RPMI8226 (cell line): ENCODE measurements at regions not wholly inside any gene's neighbourhood (a gene's known extent, or its start where the extent isn't known, plus 50 kb on each side); places are given as distances from the start of the nearest gene placed in this dataset.

Experiments
- DNase-seq: peaks from one replicate; pipeline ENCODE4 v3.0.0-alpha.2; 2015

GRCh38 chr11:92768121-92768840 is 201.2 kb upstream of the MTNR1B start:
- DNase-seq = no peak

- DNase-seq = no peak
These were observed 200.3 kb upstream of the MTNR1B start for GRCh38 chr11:92769112-92769511.

DNA sequence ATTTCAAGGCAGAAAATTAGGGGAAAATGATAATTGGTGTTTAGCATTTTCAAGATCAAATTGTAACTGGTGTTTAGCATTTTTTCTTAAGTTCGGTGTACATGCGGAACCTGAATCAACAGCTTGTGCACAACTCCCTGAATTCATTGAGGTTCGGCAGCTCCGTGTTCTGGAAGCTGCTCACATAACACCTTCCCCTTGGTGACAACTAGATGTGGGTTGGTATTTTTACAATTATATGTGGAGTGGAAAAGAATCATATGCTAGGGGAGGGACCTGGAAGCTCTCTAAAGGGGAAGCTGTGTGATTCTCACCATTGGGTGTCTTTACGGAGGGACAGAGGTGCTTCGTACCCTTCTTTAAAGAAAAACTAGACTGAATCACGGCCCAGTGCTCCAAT is 199.0 kb upstream of the MTNR1B start:
- no peak for DNase-seq

DNA sequence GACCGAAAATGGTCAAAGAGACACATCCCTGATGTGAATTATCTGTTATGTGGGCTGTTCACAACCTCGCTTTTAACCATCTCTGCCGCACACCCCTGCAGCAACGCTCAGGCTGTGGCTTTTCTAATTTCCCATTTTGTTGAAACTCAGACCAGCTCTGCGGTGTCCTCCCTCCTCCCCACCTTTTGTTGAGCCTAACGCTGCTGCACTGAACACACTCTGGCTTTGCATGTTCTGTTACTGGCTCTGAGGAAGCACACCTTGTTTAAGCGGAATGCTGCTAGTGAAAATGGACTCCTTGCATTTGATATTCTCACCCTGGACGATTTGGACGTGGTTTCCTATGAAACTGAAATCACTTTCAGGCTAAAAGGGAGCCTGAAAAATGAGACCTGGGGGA is 198.5 kb upstream of the MTNR1B start:
- no peak for DNase-seq

- no peak for DNase-seq
These were observed 197.8 kb upstream of the MTNR1B start for GRCh38 chr11:92771701-92772100.

DNA sequence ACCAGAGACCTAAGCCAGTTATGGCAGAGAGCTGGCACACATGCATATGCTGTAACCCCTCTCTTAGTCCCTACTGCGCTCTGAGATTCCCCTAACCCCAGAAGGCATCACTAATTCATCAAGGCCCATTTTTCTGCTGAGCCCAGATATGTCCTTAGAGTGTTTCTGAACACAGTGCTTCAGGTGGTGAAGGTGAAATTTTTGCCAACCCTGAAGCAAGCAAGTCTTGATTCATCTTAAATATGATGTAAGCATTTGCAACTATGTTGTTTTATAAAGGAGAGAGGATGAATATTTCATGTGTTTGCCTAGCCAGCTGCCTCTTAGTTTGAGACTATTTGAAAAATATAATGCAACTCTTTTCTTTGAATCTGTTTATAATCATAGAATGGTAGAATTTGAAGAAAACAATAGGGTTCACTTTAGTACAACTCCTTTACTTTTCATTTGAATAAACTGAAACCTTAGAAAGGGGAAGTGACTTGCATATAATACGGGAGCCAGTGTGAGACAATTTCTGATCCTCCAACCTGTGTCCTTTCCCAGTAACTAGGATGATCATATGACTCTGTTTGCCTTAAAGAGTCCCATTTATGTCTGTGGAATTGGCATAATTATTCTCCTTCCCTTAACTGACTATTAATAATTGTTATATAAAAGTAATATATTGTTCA is 194.3 kb upstream of the MTNR1B start:
- no peak for DNase-seq

GRCh38 chr11:92776676-92777075 is 192.8 kb upstream of the MTNR1B start:
- no peak for DNase-seq

DNA sequence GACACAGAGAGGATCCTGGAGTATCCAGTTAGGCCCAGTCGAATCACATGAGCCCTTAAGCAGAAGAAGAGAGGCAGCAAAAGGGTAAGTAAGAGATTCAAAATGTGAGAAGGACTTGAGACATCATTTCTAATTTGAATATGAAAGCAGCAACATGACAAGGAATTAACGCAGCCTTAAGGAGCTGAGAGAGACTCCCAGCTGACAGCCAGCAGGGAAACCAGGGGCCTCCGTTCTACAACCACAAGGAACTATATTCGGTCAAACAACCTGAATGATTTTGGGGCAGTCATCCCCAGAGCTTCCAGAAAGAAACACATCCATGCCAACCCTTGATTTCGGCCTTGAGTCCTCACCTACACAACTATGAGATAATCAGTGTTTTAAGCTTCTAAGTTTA is 189.7 kb upstream of the MTNR1B start:
- DNase-seq = no peak

GRCh38 chr11:92781151-92781550 is 188.3 kb upstream of the MTNR1B start:
- no peak for DNase-seq

DNA sequence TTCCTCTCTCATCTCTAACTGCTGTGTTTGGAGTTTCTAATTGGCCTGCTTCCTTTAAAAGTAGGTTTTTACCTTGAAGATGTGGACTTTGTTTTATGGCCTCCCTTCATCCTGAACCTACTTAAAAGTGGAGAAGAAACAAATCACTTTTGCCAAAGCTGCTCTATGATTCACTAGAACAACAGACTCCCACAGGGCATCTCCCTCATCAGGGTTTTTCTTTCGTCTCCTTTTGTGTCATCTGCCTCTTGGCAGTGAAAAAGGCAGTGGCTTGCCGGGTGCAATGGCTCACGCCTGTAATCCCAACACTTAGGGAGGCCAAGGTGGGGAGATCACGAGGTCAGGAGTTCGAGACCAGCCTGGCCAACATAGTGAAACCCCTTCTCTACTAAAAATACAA is 186.6 kb upstream of the MTNR1B start:
- DNase-seq = no peak

- no peak for DNase-seq
These were observed 185.1 kb upstream of the MTNR1B start for GRCh38 chr11:92784331-92784730.

- no peak for DNase-seq
These were observed 181.8 kb upstream of the MTNR1B start for GRCh38 chr11:92787638-92788037.

GRCh38 chr11:92789761-92790160 is 179.7 kb upstream of the MTNR1B start:
- no peak for DNase-seq

GRCh38 chr11:92790366-92790765 is 179.1 kb upstream of the MTNR1B start:
- DNase-seq = no peak

- DNase-seq = no peak
These were observed 178.4 kb upstream of the MTNR1B start for GRCh38 chr11:92790926-92791616.

GRCh38 chr11:92791886-92792285 is 177.6 kb upstream of the MTNR1B start:
- no peak for DNase-seq

DNA sequence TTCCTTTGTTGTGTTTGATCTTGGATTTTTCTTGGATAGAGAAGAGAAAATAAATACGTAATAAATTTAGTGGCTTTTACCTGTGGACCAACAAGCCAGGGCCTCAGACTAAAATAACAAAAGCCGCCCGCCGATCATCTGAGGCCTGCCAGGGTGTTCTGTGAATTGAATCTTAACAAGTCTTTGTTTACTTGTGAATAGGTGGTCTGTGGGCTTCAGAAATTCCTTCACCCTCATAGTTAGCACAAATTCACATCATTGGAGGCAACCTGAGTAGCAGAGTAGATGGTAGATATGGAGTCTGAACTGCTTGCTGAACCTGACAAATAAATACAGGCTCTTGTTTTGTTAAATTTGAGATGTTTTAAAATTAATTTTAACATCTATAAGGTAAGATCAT is 176.3 kb upstream of the MTNR1B start:
- DNase-seq = no peak

DNA sequence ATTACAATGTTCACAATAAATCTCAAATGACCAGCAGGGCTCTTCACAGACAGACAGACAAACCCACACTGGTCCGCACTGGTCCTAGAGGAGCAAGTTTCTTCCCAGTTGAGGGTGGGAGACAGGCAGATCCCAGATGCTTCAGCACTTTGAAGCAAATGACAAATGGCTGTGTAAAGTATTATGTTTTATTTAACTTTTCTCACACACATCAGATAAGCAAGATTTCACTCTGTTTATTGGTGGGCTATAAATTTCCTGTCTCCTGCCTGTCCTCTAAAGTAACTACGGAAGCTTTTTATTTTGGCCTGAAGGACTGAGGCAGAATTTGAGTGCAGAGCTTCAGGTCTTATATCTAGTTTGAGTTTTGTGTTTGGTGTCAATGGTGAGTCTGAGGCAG is 174.7 kb upstream of the MTNR1B start:
- no peak for DNase-seq

DNA sequence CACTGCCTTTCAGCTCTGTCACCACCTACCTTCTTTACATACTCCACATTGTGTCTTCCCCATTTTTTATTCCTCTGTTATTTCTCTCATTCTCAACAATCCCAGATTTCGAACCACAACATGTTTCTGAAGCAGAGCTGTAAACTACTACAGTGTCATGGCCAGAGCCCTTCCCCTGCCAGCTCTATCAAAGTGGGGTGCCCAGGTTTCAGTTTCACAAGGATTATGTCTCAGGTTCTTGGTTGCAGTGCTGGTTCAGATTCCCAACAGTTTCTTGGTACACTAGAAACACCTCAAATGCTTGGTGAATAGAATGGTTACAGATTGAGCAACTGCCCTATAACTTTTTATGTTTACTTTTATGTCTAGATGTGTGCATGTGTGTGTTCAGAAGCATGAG is 172.7 kb upstream of the MTNR1B start:
- DNase-seq = no peak

GRCh38 chr11:92797874-92798273 is 171.6 kb upstream of the MTNR1B start:
- DNase-seq = no peak

DNA sequence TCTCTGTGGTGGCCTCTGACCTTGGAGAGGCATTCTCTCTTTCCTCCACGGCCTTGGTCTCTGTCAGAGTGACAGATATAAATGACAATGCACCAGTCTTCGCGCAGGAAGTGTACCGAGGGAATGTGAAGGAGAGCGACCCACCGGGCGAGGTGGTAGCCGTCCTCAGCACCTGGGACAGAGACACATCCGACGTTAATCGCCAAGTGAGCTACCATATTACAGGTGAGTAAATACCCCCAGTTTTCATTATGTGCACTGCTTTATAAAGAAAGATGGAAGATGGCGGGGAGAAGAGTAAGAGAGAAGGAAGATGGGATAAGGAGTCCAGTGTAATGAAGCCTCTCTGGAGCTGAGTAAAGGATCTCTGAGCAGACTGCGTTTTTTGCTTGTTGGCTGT is 167.8 kb upstream of the MTNR1B start:
- no peak for DNase-seq

- no peak for DNase-seq
These were observed 166.8 kb upstream of the MTNR1B start for GRCh38 chr11:92802644-92803043.

DNA sequence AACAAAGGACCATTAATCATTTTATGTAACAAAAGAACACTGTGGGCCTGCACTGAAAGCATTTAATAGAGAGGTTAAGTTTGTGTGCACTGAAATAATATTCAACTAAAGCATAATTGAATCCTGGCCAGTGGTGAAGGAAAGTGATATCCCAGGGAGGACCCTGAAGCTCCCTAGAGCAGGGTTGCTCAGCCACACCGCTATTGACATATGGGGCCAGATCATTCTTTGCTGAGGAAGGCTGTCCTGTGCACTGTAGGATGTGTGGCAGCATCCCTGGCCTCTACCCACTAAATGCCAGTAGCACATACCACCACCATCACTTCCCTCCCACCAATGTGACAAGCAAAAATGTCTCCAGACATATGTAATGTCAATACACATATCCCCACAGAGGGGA is 166.1 kb upstream of the MTNR1B start:
- no peak for DNase-seq

DNA sequence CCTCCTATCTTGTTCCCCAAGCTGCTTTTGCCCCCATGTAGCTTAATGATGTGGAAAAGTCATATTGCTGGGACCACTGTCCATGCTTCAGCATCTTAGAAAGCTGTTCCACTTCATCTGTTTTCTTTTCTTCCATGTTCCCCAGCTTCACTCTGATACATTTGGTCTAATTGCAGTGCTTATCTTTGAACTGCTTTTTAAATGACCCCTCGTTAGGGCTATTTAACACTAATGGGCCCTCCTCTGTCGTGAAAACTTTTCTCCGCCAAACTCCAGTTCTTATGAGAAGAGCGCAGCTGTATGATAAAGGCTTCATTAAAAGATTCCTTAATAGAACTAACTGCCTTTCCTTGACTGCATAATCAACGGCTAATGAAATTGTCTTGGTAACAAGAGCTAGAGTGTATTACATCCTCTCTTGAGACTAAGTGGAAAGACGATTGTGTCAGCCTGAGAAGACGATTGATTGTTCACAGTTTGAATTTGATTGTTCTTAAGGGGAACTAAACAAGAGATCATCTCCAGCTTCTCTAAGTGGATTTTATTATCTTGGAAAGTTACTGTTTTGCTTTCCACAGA is 165.0 kb upstream of the MTNR1B start:
- no peak for DNase-seq
